Activated CD8-positive, alpha-beta T cell treated with anti-CD3 and anti-CD28 coated beads, Interleukin-2, amount 10 ng/mL, durations not matched to agents 7 days and 5 days (primary cell): ENCODE measurements at regions not wholly inside any gene's neighbourhood (a gene's known extent, or its start where the extent isn't known, plus 50 kb on each side); places are given as distances from the start of the nearest gene placed in this dataset.

Source experiments
- ATAC-seq: fragments of 150-1000 bp; cut with Tn5 transposase; one replicate; pipeline ENCODE4 v1.10.0; 2021; ENCODE audit warnings: moderate library complexity
- CTCF ChIA-PET: fragments of 350-600 bp; sonication (Branson Sonifier 250); formaldehyde crosslinking; loops from one replicate; lab custom pipeline; 2021; ENCODE audit warnings: antibody characterized with exemption; lab: Charles Lee
- POLR2A ChIA-PET: fragments of 350-600 bp; sonication (Branson Sonifier 250); formaldehyde crosslinking; loops from one replicate; lab custom pipeline; 2021; ENCODE audit warnings: antibody characterized with exemption; lab: Charles Lee
- DNase-seq: peaks from one replicate; pipeline ENCODE4 v3.0.0-alpha.2; 2020
- H3K27ac Mint-ChIP-seq: one replicate; pipeline ENCODE4 v1.8.0; 2021; ENCODE audit warnings: mild to moderate bottlenecking, mixed read lengths
- H3K27me3 Mint-ChIP-seq: one replicate; pipeline ENCODE4 v1.8.0; 2021; ENCODE audit warnings: low read depth, mixed read lengths
- H3K36me3 Mint-ChIP-seq: one replicate; pipeline ENCODE4 v1.8.0; 2021; ENCODE audit warnings: low read depth, mixed read lengths
- H3K4me1 Mint-ChIP-seq: one replicate; pipeline ENCODE4 v1.8.0; 2021; ENCODE audit warnings: low read depth, mixed read lengths
- H3K4me3 Mint-ChIP-seq: one replicate; pipeline ENCODE4 v1.8.0; 2021; ENCODE audit warnings: mild to moderate bottlenecking, mixed read lengths
- H3K9me3 Mint-ChIP-seq: one replicate; pipeline ENCODE4 v1.8.0; 2022; ENCODE audit warnings: mixed read lengths; ENCODE audit not compliant: insufficient read depth

DNA sequence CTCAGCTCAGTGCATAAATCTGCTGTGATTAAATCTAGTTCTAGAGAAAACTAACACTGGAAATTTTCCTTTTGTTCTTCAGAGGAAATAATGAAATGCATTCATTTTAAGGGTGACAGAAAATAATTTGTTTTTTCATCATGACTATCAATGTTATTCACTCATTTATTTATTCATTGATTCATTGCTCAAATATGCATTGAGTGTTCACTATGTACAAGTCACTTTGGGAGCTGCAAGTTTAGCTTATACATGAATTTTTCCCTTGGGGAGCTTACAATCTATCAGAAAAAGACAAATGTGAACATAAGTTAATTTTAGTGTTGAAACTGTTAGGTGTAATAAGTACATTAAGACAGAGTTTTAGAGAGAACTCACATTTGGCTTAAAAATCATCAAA lies 897.8 kb downstream of the CENPC start:
- H3K27ac Mint-ChIP-seq = no peak overlapping the region
- H3K36me3 Mint-ChIP-seq = no peaks in the 10 kb centered on the region
- no peaks in the 10 kb centered on the region for H3K27me3 Mint-ChIP-seq
- H3K4me1 Mint-ChIP-seq = no peaks in the 10 kb centered on the region
- ATAC-seq = no peak
- H3K9me3 Mint-ChIP-seq = no peaks in the 10 kb centered on the region
- ChIA-PET POLR2A (no interaction called here), CTCF (no interaction called here)
- no peak overlapping the region for H3K4me3 Mint-ChIP-seq
- no peak for DNase-seq

DNA sequence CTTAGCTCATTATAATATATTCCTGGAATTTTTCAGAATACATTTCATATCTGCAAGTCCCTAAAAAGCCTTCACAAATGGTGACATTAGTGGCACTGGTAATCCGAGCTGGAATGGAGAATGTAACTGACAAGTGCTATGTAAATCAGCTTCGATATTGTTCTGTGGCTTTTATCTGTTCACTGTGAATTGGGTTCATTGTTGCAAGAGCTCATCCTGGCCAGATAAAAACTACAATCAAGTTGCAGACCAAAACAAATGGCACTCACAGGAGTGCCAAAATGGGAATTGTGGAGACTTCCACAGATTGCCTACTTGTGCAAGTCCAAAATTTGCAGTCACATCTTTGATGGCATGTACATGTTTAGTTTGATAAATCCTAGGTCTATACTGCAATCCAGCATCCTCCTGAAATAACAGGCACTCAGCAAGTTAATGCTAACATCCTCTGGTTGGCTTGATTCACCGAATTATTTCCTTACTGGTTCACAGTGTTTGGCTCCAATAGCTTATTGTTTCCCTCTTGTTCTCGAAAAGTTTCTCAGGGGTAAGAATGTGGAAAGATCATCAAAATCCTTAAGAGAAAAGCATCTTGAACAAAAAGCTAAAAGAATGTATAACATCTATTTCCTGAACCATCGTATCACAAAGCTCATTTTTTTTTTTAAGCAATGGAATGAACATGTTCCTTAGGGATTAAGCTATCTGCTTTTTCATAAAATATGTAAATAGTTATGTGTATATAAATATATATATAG lies 904.9 kb downstream of the CENPC start:
- no peak for DNase-seq
- Mint-ChIP-seq H3K9me3 (no peaks in the 10 kb centered on the region), H3K36me3 (no peaks in the 10 kb centered on the region), H3K27ac (no peak overlapping the region), H3K4me3 (no peak overlapping the region), H3K27me3 (no peaks in the 10 kb centered on the region), H3K4me1 (no peaks in the 10 kb centered on the region)
- no peak for ATAC-seq
- ChIA-PET POLR2A (no interaction called here), CTCF (no interaction called here)

DNA sequence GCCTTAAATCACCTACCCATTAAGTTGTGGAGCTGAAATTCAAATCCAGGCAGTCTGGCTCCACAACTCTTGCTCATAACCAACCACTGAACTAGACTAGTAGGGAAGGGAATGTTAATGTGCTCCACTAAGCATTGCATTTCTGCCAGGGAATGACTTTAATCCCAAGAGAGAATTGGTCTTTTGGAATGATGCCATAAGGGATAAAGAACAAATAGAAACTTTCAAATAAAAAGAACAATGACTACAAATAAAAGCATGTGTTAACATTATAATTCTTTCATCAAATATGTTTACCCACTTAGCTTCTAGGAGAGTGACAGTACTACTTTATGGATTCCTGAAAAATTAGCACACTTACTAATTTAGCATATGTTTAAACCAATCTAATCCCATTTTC lies 905.9 kb downstream of the CENPC start:
- DNase-seq = no peak
- POLR2A ChIA-PET = no interaction called here
- H3K9me3 Mint-ChIP-seq = no peaks in the 10 kb centered on the region
- CTCF ChIA-PET = no interaction called here
- H3K36me3 Mint-ChIP-seq = no peaks in the 10 kb centered on the region
- H3K4me1 Mint-ChIP-seq = no peaks in the 10 kb centered on the region
- H3K27ac Mint-ChIP-seq = no peak overlapping the region
- no peak overlapping the region for H3K4me3 Mint-ChIP-seq
- no peak for ATAC-seq
- no peaks in the 10 kb centered on the region for H3K27me3 Mint-ChIP-seq

- no peak for ATAC-seq
Observed at GRCh38 chr4:66636349-66636748, 909.0 kb downstream of the CENPC start.

GRCh38 chr4:66633477-66633876 lies 911.8 kb downstream of the CENPC start:
- ChIA-PET CTCF (no interaction called here), POLR2A (no interaction called here)
- Mint-ChIP-seq H3K4me3 (no peak overlapping the region), H3K27me3 (no peaks in the 10 kb centered on the region), H3K36me3 (no peaks in the 10 kb centered on the region), H3K9me3 (no peaks in the 10 kb centered on the region), H3K4me1 (no peaks in the 10 kb centered on the region), H3K27ac (no peak overlapping the region)
- ATAC-seq (no peak), DNase-seq (no peak)

More at GRCh38 chr4:66636349-66636748, 909.0 kb downstream of the CENPC start:
- CTCF ChIA-PET = no interaction called here
- H3K36me3 Mint-ChIP-seq = no peaks in the 10 kb centered on the region
- DNase-seq = no peak
- POLR2A ChIA-PET = no interaction called here
- no peaks in the 10 kb centered on the region for H3K9me3 Mint-ChIP-seq
- no peaks in the 10 kb centered on the region for H3K27me3 Mint-ChIP-seq
- no peak overlapping the region for H3K4me3 Mint-ChIP-seq
- no peaks in the 10 kb centered on the region for H3K4me1 Mint-ChIP-seq
- no peak overlapping the region for H3K27ac Mint-ChIP-seq

DNA sequence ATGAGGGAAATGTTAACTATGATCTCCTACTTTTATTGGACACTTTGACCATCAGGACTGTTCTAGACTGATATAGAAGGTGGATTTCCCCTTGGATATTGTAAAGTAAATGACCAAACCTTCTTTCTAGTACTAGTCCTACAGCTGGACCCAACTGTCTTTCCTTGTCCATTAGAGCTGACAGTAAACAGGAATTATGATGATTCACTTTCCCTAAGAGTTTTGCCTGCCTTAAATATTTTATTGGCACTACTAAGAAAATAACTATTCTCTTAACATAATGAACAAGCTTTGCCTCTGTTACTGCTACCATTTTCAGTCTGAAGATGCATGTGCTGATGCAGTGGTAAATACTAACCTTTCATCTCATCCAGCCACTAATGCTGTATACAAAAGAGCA lies 915.4 kb downstream of the CENPC start:
- Mint-ChIP-seq H3K27ac (no peak overlapping the region), H3K9me3 (no peaks in the 10 kb centered on the region), H3K4me1 (no peaks in the 10 kb centered on the region), H3K36me3 (no peaks in the 10 kb centered on the region), H3K27me3 (no peaks in the 10 kb centered on the region), H3K4me3 (no peak overlapping the region)
- DNase-seq (no peak), ATAC-seq (no peak)
- ChIA-PET CTCF (no interaction called here), POLR2A (no interaction called here)

GRCh38 chr4:66628146-66628545 lies 917.2 kb downstream of the CENPC start:
- Mint-ChIP-seq H3K27ac (no peak overlapping the region), H3K36me3 (no peaks in the 10 kb centered on the region), H3K27me3 (no peaks in the 10 kb centered on the region), H3K4me1 (no peaks in the 10 kb centered on the region), H3K9me3 (no peaks in the 10 kb centered on the region), H3K4me3 (no peak overlapping the region)
- ChIA-PET CTCF (no interaction called here), POLR2A (no interaction called here)
- no peak for ATAC-seq
- no peak for DNase-seq

GRCh38 chr4:66625480-66625879 lies 919.8 kb downstream of the CENPC start:
- H3K27me3 Mint-ChIP-seq = no peaks in the 10 kb centered on the region
- no peaks in the 10 kb centered on the region for H3K4me1 Mint-ChIP-seq
- H3K27ac Mint-ChIP-seq = no peak overlapping the region
- DNase-seq (no peak), ATAC-seq (no peak)
- H3K9me3 Mint-ChIP-seq = peaks cover 3% of the 10 kb centered on the region
- H3K36me3 Mint-ChIP-seq = no peaks in the 10 kb centered on the region
- ChIA-PET CTCF (no interaction called here), POLR2A (no interaction called here)
- H3K4me3 Mint-ChIP-seq = no peak overlapping the region

- Mint-ChIP-seq H3K36me3 (no peaks in the 10 kb centered on the region), H3K4me3 (no peak overlapping the region), H3K9me3 (peaks cover 35% of the 10 kb centered on the region), H3K27ac (no peak overlapping the region), H3K4me1 (no peaks in the 10 kb centered on the region), H3K27me3 (no peaks in the 10 kb centered on the region)
- CTCF ChIA-PET = no interaction called here
- no peak for ATAC-seq
- POLR2A ChIA-PET = no interaction called here
- no peak for DNase-seq
Observed at GRCh38 chr4:66613591-66613990, 931.7 kb downstream of the CENPC start.

- no peaks in the 10 kb centered on the region for H3K27me3 Mint-ChIP-seq
- H3K9me3 Mint-ChIP-seq = peaks cover 4% of the 10 kb centered on the region
- H3K36me3 Mint-ChIP-seq = no peaks in the 10 kb centered on the region
- ATAC-seq (no peak), DNase-seq (no peak)
- POLR2A ChIA-PET = no interaction called here
- CTCF ChIA-PET = no interaction called here
- H3K4me3 Mint-ChIP-seq = no peak overlapping the region
- H3K27ac Mint-ChIP-seq = no peak overlapping the region
- H3K4me1 Mint-ChIP-seq = no peaks in the 10 kb centered on the region
Observed at GRCh38 chr4:66609014-66609413, 936.3 kb downstream of the CENPC start.

GRCh38 chr4:66606908-66607307 lies 936.6 kb upstream of the EPHA5 start:
- no peaks in the 10 kb centered on the region for H3K4me1 Mint-ChIP-seq
- ChIA-PET CTCF (no interaction called here), POLR2A (no interaction called here)
- no peaks in the 10 kb centered on the region for H3K9me3 Mint-ChIP-seq
- no peak overlapping the region for H3K4me3 Mint-ChIP-seq
- H3K36me3 Mint-ChIP-seq = no peaks in the 10 kb centered on the region
- no peak overlapping the region for H3K27ac Mint-ChIP-seq
- no peaks in the 10 kb centered on the region for H3K27me3 Mint-ChIP-seq
- DNase-seq (no peak), ATAC-seq (no peak)

DNA sequence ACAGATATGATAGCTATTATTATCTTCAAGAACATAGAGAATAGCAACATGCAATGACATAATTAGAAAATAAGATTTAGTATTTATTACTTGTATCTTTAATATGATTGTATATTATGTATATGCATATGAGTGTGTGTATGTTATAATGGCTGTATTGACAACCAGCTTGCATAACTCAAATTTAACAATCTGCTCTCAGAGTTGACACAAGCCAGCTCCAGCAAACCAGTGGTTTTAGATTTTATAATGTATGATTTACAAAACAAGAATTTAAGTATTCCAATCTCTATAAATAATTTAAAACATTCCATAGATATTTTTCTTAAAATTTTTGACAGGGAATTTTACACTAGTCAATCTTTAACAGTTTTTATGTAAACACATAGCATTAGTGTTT lies 935.9 kb upstream of the EPHA5 start:
- ATAC-seq (no peak), DNase-seq (no peak)
- H3K9me3 Mint-ChIP-seq = no peaks in the 10 kb centered on the region
- ChIA-PET CTCF (no interaction called here), POLR2A (no interaction called here)
- no peaks in the 10 kb centered on the region for H3K27me3 Mint-ChIP-seq
- H3K4me1 Mint-ChIP-seq = no peaks in the 10 kb centered on the region
- H3K4me3 Mint-ChIP-seq = no peak overlapping the region
- no peak overlapping the region for H3K27ac Mint-ChIP-seq
- no peaks in the 10 kb centered on the region for H3K36me3 Mint-ChIP-seq

DNA sequence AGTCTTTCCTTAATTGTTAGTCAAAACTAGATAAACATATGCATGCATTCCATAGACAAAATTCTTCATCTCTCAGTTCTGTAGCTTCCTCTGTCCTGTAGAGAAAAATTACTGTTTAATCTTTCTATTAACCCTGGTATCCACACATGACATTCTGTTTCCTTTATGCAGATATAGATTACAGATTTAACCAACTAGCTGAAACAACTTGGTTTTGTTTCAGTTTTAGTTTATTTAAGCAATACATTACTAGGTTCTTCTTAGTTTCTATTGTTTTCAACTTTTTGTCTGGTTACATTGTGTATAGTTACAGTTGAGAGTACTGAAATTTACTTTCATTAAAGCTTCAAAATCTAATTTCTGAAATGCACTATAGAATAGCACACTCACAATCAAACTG lies 933.9 kb upstream of the EPHA5 start:
- CTCF ChIA-PET = no interaction called here
- ATAC-seq (no peak), DNase-seq (no peak)
- no peaks in the 10 kb centered on the region for H3K36me3 Mint-ChIP-seq
- H3K27me3 Mint-ChIP-seq = no peaks in the 10 kb centered on the region
- H3K4me1 Mint-ChIP-seq = no peaks in the 10 kb centered on the region
- H3K4me3 Mint-ChIP-seq = no peak overlapping the region
- H3K27ac Mint-ChIP-seq = no peak overlapping the region
- POLR2A ChIA-PET = no interaction called here
- no peaks in the 10 kb centered on the region for H3K9me3 Mint-ChIP-seq
